ENCODE measurements at regions not wholly inside any gene's neighbourhood (a gene's known extent, or its start where the extent isn't known, plus 50 kb on each side); places are given as distances from the start of the nearest gene placed in this dataset.

GRCh38 chr2:134019871-134020270, 234.0 kb upstream of the MGAT5 start:
- H3K4me3 ChIP-seq (ENCODE audit: low read length): no peak overlapping the region
- H3K4me2 ChIP-seq (ENCODE audit: low read length): no peak overlapping the region
- H2AFZ ChIP-seq (ENCODE audit: low read depth, low read length): no peak overlapping the region
- H3F3A ChIP-seq (ENCODE audit: insufficient read depth, low read length, poor library complexity, severe bottlenecking): no peaks in the 10 kb centered on the region
- no peaks in the 10 kb centered on the region for H3K27me3 ChIP-seq (ENCODE audit: insufficient read depth, low read depth, low read length)
- H3K9me3 ChIP-seq (ENCODE audit: low read length): no peaks in the 10 kb centered on the region
- H3K9me2 ChIP-seq (ENCODE audit: insufficient read depth, low read length): no peaks in the 10 kb centered on the region
- H3K9ac ChIP-seq (ENCODE audit: low read length): no peak overlapping the region
- H3K27ac ChIP-seq (ENCODE audit: low read length): no peak overlapping the region
- H3K36me3 ChIP-seq (ENCODE audit: insufficient read depth, low read length): no peaks in the 10 kb centered on the region
- TF ChIP-seq EZH2 (IDR thresholded peaks at IDR 0.05; ENCODE audit: borderline replicate concordance, insufficient read depth, low read length, poor library complexity, severe bottlenecking) (no peak), MXI1 (conservative IDR thresholded peaks at IDR 0.05; ENCODE audit: poor library complexity, severe bottlenecking) (no peak), REST (IDR thresholded peaks at IDR 0.05; ENCODE audit: borderline replicate concordance) (no peak), SMC3 (conservative IDR thresholded peaks at IDR 0.05; ENCODE audit: poor library complexity) (no peak), RAD21 (conservative IDR thresholded peaks at IDR 0.05) (no peak), POLR2AphosphoS5 (IDR thresholded peaks at IDR 0.05) (no peak), CTCF (IDR thresholded peaks at IDR 0.05; ENCODE audit: poor library complexity, severe bottlenecking) (no peak), TAF1 (IDR thresholded peaks at IDR 0.05; ENCODE audit: low read depth) (no peak), EP300 (conservative IDR thresholded peaks at IDR 0.05; ENCODE audit: poor library complexity, severe bottlenecking) (no peak)
- no peaks in the 10 kb centered on the region for H4K20me1 ChIP-seq (ENCODE audit: insufficient read depth)
- H3K79me2 ChIP-seq (replicated peaks; ENCODE audit: insufficient read depth, low read length): no peaks in the 10 kb centered on the region

- TF ChIP-seq SMC3 (conservative IDR thresholded peaks at IDR 0.05; ENCODE audit: poor library complexity) (no peak), POLR2AphosphoS5 (IDR thresholded peaks at IDR 0.05) (no peak), MXI1 (conservative IDR thresholded peaks at IDR 0.05; ENCODE audit: poor library complexity, severe bottlenecking) (no peak), REST (IDR thresholded peaks at IDR 0.05; ENCODE audit: borderline replicate concordance) (no peak), RAD21 (conservative IDR thresholded peaks at IDR 0.05) (no peak), CTCF (IDR thresholded peaks at IDR 0.05; ENCODE audit: poor library complexity, severe bottlenecking) (no peak), EP300 (conservative IDR thresholded peaks at IDR 0.05; ENCODE audit: poor library complexity, severe bottlenecking) (no peak), EZH2 (IDR thresholded peaks at IDR 0.05; ENCODE audit: borderline replicate concordance, insufficient read depth, low read length, poor library complexity, severe bottlenecking) (no peak), TAF1 (IDR thresholded peaks at IDR 0.05; ENCODE audit: low read depth) (no peak)
Observed at GRCh38 chr2:134020608-134021007, 233.3 kb upstream of the MGAT5 start.

More at GRCh38 chr2:134020608-134021007, 233.3 kb upstream of the MGAT5 start:
- Histone ChIP-seq H3K27ac (ENCODE audit: low read length) (no peak overlapping the region), H3K9ac (ENCODE audit: low read length) (no peak overlapping the region), H3K9me2 (ENCODE audit: insufficient read depth, low read length) (no peaks in the 10 kb centered on the region), H3K79me2 (replicated peaks; ENCODE audit: insufficient read depth, low read length) (no peaks in the 10 kb centered on the region), H3K9me3 (ENCODE audit: low read length) (no peaks in the 10 kb centered on the region), H3K27me3 (ENCODE audit: insufficient read depth, low read depth, low read length) (no peaks in the 10 kb centered on the region), H3K4me2 (ENCODE audit: low read length) (no peak overlapping the region), H3F3A (ENCODE audit: insufficient read depth, low read length, poor library complexity, severe bottlenecking) (no peaks in the 10 kb centered on the region), H2AFZ (ENCODE audit: low read depth, low read length) (no peak overlapping the region), H3K4me3 (ENCODE audit: low read length) (no peak overlapping the region), H3K36me3 (ENCODE audit: insufficient read depth, low read length) (no peaks in the 10 kb centered on the region), H4K20me1 (ENCODE audit: insufficient read depth) (no peaks in the 10 kb centered on the region)
